ENCODE measurements at regions not wholly inside any gene's neighbourhood (a gene's known extent, or its start where the extent isn't known, plus 50 kb on each side); places are given as distances from the start of the nearest gene placed in this dataset.
"Not testable (repeated sequence)": the region's sequence is repeated elsewhere in the genome, so short reads cannot be mapped to it uniquely, and the experiment has no call there.

- DNase-seq (ENCODE audit: low read depth); H3K4me3 ChIP-seq (ENCODE audit: low read depth, low read length): not testable (repeated sequence)
These were observed 69.9 kb downstream of the ALG1L2 start for GRCh38 chr3:130151555-130151954.

GRCh38 chr3:130153247-130153646, 71.6 kb downstream of the ALG1L2 start:
- H3K4me3 ChIP-seq (ENCODE audit: low read depth, low read length): not testable (repeated sequence)

GRCh38 chr3:130155464-130155863, 73.8 kb downstream of the ALG1L2 start:
- not testable (repeated sequence) for DNase-seq (ENCODE audit: low read depth); H3K4me3 ChIP-seq (ENCODE audit: low read depth, low read length)

More at GRCh38 chr3:130153247-130153646, 71.6 kb downstream of the ALG1L2 start:
- DNase-seq (ENCODE audit: low read depth): not testable (repeated sequence)

GRCh38 chr3:130166856-130167255, 85.2 kb downstream of the ALG1L2 start:
- not testable (repeated sequence) for H3K4me3 ChIP-seq (ENCODE audit: low read depth, low read length); DNase-seq (ENCODE audit: low read depth)

- not testable (repeated sequence) for H3K4me3 ChIP-seq (ENCODE audit: low read depth, low read length); DNase-seq (ENCODE audit: low read depth)
These were observed 93.6 kb downstream of the ALG1L2 start for GRCh38 chr3:130175195-130175594.

DNA sequence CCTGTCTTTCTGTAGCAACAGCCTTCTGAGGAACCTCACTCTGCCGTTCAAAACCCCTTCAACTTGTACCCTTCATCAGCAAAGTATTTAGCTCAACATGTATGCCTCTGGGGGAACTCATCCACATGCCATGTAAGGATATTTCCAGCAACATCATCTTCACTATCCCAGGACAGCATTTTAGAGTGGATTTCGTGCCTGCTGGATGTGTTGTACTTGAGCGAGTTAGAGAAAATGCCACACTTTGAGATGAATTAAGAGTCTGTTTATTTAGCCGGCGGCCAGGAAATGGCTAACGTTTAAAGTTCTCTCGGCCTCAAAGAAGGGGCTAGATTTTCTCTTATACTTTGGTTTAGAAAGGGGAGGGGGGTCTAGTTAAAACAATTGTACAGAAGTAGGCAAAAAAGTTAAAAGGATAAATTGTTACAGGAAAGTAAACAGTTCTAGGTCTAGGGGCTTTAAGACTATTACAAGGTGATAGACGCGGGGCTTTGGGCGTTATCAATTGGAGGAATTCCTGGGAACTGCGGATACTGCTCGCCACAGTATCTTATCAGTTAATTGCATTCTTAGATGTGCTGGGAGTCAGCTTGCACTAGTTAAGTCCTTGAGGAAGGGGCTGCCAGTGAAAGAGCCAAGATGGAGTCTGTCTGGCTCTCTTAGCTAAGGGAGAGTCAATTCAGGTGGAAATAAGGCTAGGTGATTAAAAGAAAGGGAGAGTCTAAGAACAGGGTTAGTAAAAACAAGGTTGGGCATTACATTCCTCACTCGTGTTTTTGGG, 95.0 kb downstream of the ALG1L2 start:
- not testable (repeated sequence) for H3K4me3 ChIP-seq (ENCODE audit: low read depth, low read length); DNase-seq (ENCODE audit: low read depth)

DNA sequence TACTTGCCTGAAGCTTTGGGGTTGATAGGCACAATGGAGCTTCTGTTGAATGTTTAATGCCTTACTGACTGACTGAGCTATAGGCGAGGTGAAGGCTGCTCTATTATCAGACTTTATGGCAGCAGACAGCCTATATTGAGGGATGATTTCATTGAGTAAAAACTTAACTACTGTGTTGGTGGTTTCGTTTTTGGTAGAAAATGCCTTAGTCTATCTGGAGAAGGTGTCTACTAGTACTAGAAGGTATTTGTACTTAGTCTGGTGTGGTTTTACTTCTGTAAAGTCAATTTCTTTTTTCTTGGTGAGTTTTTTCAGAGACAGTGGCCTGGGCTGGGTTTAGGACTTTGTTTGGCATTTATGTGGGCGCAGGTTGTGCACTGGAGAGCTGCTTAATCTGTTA, 97.2 kb downstream of the ALG1L2 start:
- not testable (repeated sequence) for H3K4me3 ChIP-seq (ENCODE audit: low read depth, low read length); DNase-seq (ENCODE audit: low read depth)

DNA sequence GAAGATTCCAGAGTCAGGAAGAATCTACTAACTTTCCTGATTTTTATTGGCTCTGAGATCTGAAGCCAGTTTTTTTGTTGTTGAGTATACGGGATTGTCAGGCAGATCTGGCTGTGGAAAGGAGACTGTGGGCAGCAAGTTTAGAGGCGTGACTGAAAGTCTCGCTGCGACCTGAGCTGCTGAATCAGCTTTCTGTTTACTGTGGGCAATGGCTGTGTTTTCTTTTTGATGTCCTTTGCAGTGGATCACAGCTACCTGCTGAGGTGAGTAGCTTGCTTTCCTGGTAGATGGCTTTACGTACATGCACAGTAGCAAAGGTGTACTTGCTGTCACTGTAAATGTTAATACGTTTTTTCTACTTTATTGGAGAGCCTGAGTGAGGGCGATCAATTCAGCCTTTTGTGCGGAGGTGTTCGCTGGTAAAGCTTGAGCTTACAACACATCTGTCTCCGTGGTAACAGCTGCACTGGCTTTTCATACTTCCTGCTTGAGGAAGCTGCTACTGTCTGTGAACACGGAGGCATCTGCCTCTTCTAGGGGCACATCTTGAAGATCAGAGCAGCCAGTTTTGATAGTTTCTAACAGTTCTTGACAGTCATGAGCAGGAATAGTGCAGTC, 97.8 kb downstream of the ALG1L2 start:
- H3K4me3 ChIP-seq (ENCODE audit: low read depth, low read length): peak overlapping the region; percentile 15
- DNase-seq (ENCODE audit: low read depth): not testable (repeated sequence)

GRCh38 chr3:130182475-130182874, 100.8 kb downstream of the ALG1L2 start:
- not testable (repeated sequence) for DNase-seq (ENCODE audit: low read depth); H3K4me3 ChIP-seq (ENCODE audit: low read depth, low read length)

DNA sequence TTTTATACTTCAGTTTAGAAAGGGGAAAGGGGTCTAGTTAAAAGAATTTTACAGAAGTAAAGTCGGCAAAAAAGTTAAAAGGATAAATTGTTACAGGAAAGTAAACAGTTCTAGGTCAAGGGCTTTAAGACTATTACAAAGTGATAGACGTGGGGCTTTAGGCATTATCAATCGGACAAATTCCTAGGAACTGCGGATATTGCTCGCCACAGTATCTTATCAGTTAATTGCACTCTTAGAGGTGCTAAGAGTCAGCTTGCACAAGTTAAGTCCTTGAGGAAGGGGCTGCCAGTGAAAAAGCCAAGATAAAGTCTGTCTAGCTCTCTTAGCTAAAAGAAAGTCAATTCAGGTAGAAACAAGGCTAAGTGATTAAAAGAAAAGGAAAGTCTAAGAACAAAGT, 102.1 kb downstream of the ALG1L2 start:
- DNase-seq (ENCODE audit: low read depth); H3K4me3 ChIP-seq (ENCODE audit: low read depth, low read length): not testable (repeated sequence)

- DNase-seq (ENCODE audit: low read depth); H3K4me3 ChIP-seq (ENCODE audit: low read depth, low read length): not testable (repeated sequence)
These were observed 102.8 kb downstream of the ALG1L2 start for GRCh38 chr3:130184152-130185024.

DNA sequence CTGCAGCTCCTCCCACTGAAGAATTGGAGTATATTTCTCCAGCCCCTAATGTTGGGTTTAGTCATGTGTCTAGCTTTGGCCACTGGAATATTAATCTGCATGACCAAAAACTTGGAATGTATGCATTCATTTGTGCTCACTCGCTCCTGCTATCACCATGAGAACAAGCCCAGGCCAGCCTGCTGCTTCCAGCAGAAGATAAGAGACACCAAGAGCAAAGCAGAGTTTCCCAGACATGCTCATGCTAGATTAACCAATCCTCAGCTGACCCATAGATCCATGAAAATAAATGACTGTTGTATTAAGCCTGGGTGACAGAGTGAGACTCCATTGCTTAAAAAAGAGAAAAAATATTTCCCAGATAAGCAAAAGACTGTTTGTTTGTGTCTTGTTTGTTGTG, 119.6 kb downstream of the ALG1L2 start:
- DNase-seq (ENCODE audit: low read depth); H3K4me3 ChIP-seq (ENCODE audit: low read depth, low read length): not testable (repeated sequence)

DNA sequence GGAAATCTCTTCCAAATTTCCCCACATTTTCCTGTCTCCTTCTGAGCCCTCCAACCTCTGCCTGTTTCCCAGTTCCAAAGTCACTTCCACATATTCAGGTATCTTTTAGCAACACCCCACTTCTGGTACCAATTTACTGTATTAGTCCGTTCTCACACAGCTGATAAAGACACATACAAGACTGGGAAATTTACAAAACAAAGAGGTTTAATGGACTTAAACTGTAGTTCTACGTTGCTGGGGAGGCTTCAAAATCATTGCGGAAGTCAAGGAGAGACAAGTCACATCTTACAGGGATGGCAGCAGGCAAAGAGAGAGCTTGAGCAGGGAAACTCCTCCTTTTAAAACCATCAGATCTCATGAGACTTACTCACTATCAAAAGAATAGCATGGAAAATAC, 122.0 kb downstream of the ALG1L2 start:
- not testable (repeated sequence) for H3K4me3 ChIP-seq (ENCODE audit: low read depth, low read length); DNase-seq (ENCODE audit: low read depth)

- DNase-seq (ENCODE audit: low read depth): no peak
- H3K4me3 ChIP-seq (ENCODE audit: low read depth, low read length): no peak overlapping the region
These were observed 117.9 kb upstream of the COL6A5 start for GRCh38 chr3:130227540-130227939.

GRCh38 chr3:130242850-130243569, 102.5 kb upstream of the COL6A5 start:
- H3K4me3 ChIP-seq (ENCODE audit: low read depth, low read length): no peak overlapping the region
- DNase-seq (ENCODE audit: low read depth): no peak

GRCh38 chr3:130243808-130244207, 101.7 kb upstream of the COL6A5 start:
- no peak overlapping the region for H3K4me3 ChIP-seq (ENCODE audit: low read depth, low read length)
- DNase-seq (ENCODE audit: low read depth): no peak

GRCh38 chr3:130250982-130251381, 94.5 kb upstream of the COL6A5 start:
- no peak for DNase-seq (ENCODE audit: low read depth)
- no peak overlapping the region for H3K4me3 ChIP-seq (ENCODE audit: low read depth, low read length)

GRCh38 chr3:130255442-130255841, 90.0 kb upstream of the COL6A5 start:
- no peak overlapping the region for H3K4me3 ChIP-seq (ENCODE audit: low read depth, low read length)
- DNase-seq (ENCODE audit: low read depth): no peak

- no peak for DNase-seq (ENCODE audit: low read depth)
- H3K4me3 ChIP-seq (ENCODE audit: low read depth, low read length): no peak overlapping the region
These were observed 88.6 kb upstream of the COL6A5 start for GRCh38 chr3:130256821-130257340.

All from skeletal muscle cell (primary cell).